ENCODE measurements at regions not wholly inside any gene's neighbourhood (a gene's known extent, or its start where the extent isn't known, plus 50 kb on each side); places are given as distances from the start of the nearest gene placed in this dataset.
"Not testable (repeated sequence)": the region's sequence is repeated elsewhere in the genome, so short reads cannot be mapped to it uniquely, and the experiment has no call there.

GRCh38 chr7:83731154-83731553 is 82.2 kb upstream of the SEMA3E start:
- no peak for DNase-seq

- not testable (repeated sequence) for DNase-seq
Measured at GRCh38 chr7:83716923-83717322, 68.0 kb upstream of the SEMA3E start.

GRCh38 chr7:83708531-83708930 is 59.6 kb upstream of the SEMA3E start:
- DNase-seq = no peak

- no peak for DNase-seq
Measured at GRCh38 chr7:83704564-83704963, 55.6 kb upstream of the SEMA3E start.

- no peak for DNase-seq
Measured at GRCh38 chr7:83702446-83702845, 53.5 kb upstream of the SEMA3E start.

- DNase-seq = no peak
Measured at GRCh38 chr7:83701736-83702135, 52.8 kb upstream of the SEMA3E start.

All from NCI-H446 (cell line).